ENCODE measurements at regions not wholly inside any gene's neighbourhood (a gene's known extent, or its start where the extent isn't known, plus 50 kb on each side); places are given as distances from the start of the nearest gene placed in this dataset.

DNA sequence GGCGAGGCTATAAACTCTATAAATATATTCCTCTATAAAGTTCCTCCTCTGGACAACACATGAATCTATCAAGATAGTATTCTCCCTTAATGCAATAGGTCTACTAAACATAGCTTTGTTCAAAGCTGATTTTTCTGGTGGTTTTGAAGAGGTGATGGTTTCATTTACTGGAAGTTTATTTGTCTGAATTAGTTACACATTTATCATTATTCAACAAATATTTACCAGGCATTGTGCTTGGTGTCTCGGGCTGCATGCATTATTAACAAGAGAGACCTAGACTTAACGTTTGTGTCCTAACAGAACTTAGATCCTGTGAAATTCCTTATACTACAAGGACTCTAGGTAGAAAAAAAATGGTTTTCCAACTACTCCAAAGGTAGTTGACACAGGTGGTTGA is 511.4 kb upstream of the B3GALT2 start:
- TF ChIP-seq, protein P1, sequence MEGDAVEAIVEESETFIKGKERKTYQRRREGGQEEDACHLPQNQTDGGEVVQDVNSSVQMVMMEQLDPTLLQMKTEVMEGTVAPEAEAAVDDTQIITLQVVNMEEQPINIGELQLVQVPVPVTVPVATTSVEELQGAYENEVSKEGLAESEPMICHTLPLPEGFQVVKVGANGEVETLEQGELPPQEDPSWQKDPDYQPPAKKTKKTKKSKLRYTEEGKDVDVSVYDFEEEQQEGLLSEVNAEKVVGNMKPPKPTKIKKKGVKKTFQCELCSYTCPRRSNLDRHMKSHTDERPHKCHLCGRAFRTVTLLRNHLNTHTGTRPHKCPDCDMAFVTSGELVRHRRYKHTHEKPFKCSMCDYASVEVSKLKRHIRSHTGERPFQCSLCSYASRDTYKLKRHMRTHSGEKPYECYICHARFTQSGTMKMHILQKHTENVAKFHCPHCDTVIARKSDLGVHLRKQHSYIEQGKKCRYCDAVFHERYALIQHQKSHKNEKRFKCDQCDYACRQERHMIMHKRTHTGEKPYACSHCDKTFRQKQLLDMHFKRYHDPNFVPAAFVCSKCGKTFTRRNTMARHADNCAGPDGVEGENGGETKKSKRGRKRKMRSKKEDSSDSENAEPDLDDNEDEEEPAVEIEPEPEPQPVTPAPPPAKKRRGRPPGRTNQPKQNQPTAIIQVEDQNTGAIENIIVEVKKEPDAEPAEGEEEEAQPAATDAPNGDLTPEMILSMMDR (IDR thresholded peaks at IDR 0.05), result no peak
- no peak for DNase-seq (ENCODE audit: low spot score)
- no peak overlapping the region for H3K4me3 ChIP-seq

GRCh38 chr1:193697115-193697762 is 510.8 kb upstream of the B3GALT2 start:
- DNase-seq (ENCODE audit: low spot score), result no peak
- TF ChIP-seq, protein P1 (IDR thresholded peaks at IDR 0.05), result no peak
- H3K4me3 ChIP-seq, result no peak overlapping the region
- H3K27ac ChIP-seq, result no peak overlapping the region

More for the DNA sequence above, 511.4 kb upstream of the B3GALT2 start:
- no peak overlapping the region for H3K27ac ChIP-seq

DNA sequence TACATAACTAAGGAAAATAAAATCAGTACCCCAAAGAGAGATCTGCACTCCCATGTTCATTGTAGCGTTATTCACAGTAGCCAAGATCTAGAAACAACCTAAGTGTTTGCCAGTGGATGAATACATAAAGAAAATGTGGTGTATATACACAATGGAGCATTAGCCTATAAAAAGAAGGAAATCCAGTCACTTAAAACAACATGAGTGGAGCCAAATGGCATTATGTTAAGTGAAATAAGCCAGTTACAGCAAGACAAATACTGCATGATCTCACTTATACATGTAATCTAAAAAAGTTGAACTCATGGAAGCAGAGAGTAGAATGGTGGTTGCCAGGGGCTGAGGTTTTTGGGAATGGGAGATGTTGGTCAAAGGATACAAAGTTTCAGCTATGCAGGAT is 508.3 kb upstream of the B3GALT2 start:
- no peak overlapping the region for H3K27ac ChIP-seq
- H3K4me3 ChIP-seq, result no peak overlapping the region
- TF ChIP-seq, protein P1 (IDR thresholded peaks at IDR 0.05), result no peak
- DNase-seq (ENCODE audit: low spot score), result no peak

DNA sequence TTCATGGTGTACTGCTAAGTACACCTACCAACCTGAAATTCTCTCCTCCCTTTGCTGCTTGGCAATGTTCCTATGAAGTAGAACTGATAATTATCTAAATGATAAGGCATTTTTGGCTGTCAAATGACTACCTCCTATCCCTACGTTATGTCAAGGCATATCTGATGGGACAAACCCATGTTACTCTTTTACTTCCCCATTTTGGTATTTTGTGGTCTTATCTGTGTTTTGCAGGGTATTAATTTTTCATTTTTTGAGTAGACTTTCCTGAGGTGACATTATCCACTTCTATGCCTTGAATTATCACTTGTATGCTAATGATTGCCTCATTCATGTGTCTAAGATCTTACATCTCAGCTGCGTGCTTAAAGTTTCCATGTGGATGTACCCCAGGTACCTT is 499.6 kb upstream of the B3GALT2 start:
- Histone ChIP-seq H3K27ac (no peak overlapping the region), H3K4me3 (no peak overlapping the region)
- TF ChIP-seq, protein P1 (IDR thresholded peaks at IDR 0.05), result no peak
- DNase-seq (ENCODE audit: low spot score), result no peak

DNA sequence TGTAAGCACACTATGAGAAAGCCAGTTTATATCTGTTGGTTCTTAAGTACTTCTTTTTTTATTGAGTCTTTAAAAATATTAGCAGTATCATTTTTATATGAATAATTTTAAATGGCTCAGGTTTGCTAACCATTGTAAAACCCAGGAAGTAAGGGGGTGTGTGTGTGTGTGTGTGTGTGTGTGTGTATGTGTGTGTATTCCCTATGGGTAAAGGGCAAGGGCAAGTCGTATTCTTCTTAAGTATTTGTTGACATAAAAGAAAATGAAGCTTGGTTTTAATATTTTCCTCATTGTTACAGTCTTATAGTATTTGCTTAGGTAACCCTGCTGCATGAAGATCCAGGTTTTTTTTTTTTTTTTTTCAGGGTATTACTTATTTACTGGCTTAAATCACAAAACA is 495.0 kb upstream of the B3GALT2 start:
- TF ChIP-seq, protein P1 (IDR thresholded peaks at IDR 0.05), result no peak
- Histone ChIP-seq H3K27ac (no peak overlapping the region), H3K4me3 (no peak overlapping the region)
- no peak for DNase-seq (ENCODE audit: low spot score)

GRCh38 chr1:193680924-193681316 is 494.5 kb upstream of the B3GALT2 start:
- no peak overlapping the region for H3K4me3 ChIP-seq
- DNase-seq (ENCODE audit: low spot score), result no peak
- H3K27ac ChIP-seq, result no peak overlapping the region
- TF ChIP-seq, protein P1 (IDR thresholded peaks at IDR 0.05), result no peak

GRCh38 chr1:193680247-193680923 is 494.0 kb upstream of the B3GALT2 start:
- TF ChIP-seq, protein P1 (IDR thresholded peaks at IDR 0.05), result no peak
- DNase-seq (ENCODE audit: low spot score), result no peak

More at GRCh38 chr1:193680247-193680923, 494.0 kb upstream of the B3GALT2 start:
- Histone ChIP-seq H3K4me3 (no peak overlapping the region), H3K27ac (no peak overlapping the region)
